ENCODE measurements at regions not wholly inside any gene's neighbourhood (a gene's known extent, or its start where the extent isn't known, plus 50 kb on each side); places are given as distances from the start of the nearest gene placed in this dataset.
"Not testable (repeated sequence)": the region's sequence is repeated elsewhere in the genome, so short reads cannot be mapped to it uniquely, and the experiment has no call there.

GRCh38 chr6:15897063-15897876, 231.6 kb upstream of the MYLIP start:
- no peak for DNase-seq

GRCh38 chr6:15894973-15895725, 232.3 kb upstream of the DTNBP1 start:
- DNase-seq = no peak

- no peak for DNase-seq
These were observed 230.9 kb upstream of the DTNBP1 start for GRCh38 chr6:15893556-15894253.

GRCh38 chr6:15892369-15892768, 229.5 kb upstream of the DTNBP1 start:
- DNase-seq = no peak

GRCh38 chr6:15888798-15889772, 226.3 kb upstream of the DTNBP1 start:
- DNase-seq = no peak

GRCh38 chr6:15887491-15888461, 224.9 kb upstream of the DTNBP1 start:
- no peak for DNase-seq

- no peak for DNase-seq
These were observed 222.8 kb upstream of the DTNBP1 start for GRCh38 chr6:15885624-15886023.

- DNase-seq = not testable (repeated sequence)
These were observed 220.8 kb upstream of the DTNBP1 start for GRCh38 chr6:15883593-15883992.

GRCh38 chr6:15882915-15883314, 220.1 kb upstream of the DTNBP1 start:
- no peak for DNase-seq

GRCh38 chr6:15882345-15882744, 219.5 kb upstream of the DTNBP1 start:
- no peak for DNase-seq

GRCh38 chr6:15881150-15881549, 218.3 kb upstream of the DTNBP1 start:
- DNase-seq = no peak

- DNase-seq = no peak
These were observed 217.6 kb upstream of the DTNBP1 start for GRCh38 chr6:15880262-15880973.

GRCh38 chr6:15879371-15880261, 216.8 kb upstream of the DTNBP1 start:
- peak; percentile 48 to 78 for DNase-seq

GRCh38 chr6:15877231-15877630, 214.4 kb upstream of the DTNBP1 start:
- no peak for DNase-seq

- DNase-seq = no peak
These were observed 213.6 kb upstream of the DTNBP1 start for GRCh38 chr6:15876406-15876805.

GRCh38 chr6:15875797-15876196, 213.0 kb upstream of the DTNBP1 start:
- DNase-seq = no peak

- DNase-seq = no peak
These were observed 212.0 kb upstream of the DTNBP1 start for GRCh38 chr6:15874821-15875220.

GRCh38 chr6:15874326-15874725, 211.5 kb upstream of the DTNBP1 start:
- DNase-seq = no peak
